NCI-H2171 treated with DMSO at 0.1 percent for 48 hours (cell line): ENCODE measurements at regions not wholly inside any gene's neighbourhood (a gene's known extent, or its start where the extent isn't known, plus 50 kb on each side); places are given as distances from the start of the nearest gene placed in this dataset.
"Not testable (repeated sequence)": the region's sequence is repeated elsewhere in the genome, so short reads cannot be mapped to it uniquely, and the experiment has no call there.

Experiments
- DNase-seq: peaks from one replicate; lab custom pipeline; 2025; lab: John Stamatoyannopoulos, UW

GRCh38 chr16:52051414-52052172, 495.4 kb downstream of the TOX3 start:
- DNase-seq: no peak

GRCh38 chr16:52050418-52050817, 496.5 kb downstream of the TOX3 start:
- no peak for DNase-seq

- peak; percentile 36 for DNase-seq
Measured at GRCh38 chr16:52035436-52035835, 511.5 kb downstream of the TOX3 start.

GRCh38 chr16:52034830-52035229, 512.1 kb downstream of the TOX3 start:
- no peak for DNase-seq

GRCh38 chr16:52033992-52034391, 513.0 kb downstream of the TOX3 start:
- DNase-seq: no peak

- DNase-seq: no peak
Measured at GRCh38 chr16:52022980-52023379, 524.0 kb downstream of the TOX3 start.

- no peak for DNase-seq
Measured at GRCh38 chr16:52022177-52022576, 524.8 kb downstream of the TOX3 start.

GRCh38 chr16:52016387-52016786, 530.6 kb downstream of the TOX3 start:
- no peak for DNase-seq

- no peak for DNase-seq
Measured at GRCh38 chr16:52005551-52005950, 541.4 kb downstream of the TOX3 start.

GRCh38 chr16:52004343-52004742, 542.6 kb downstream of the TOX3 start:
- no peak for DNase-seq

- no peak for DNase-seq
Measured at GRCh38 chr16:52002026-52002425, 544.9 kb downstream of the TOX3 start.

GRCh38 chr16:51996516-51996915, 550.4 kb downstream of the TOX3 start:
- DNase-seq: peak; percentile 97

GRCh38 chr16:51994597-51994996, 552.3 kb downstream of the TOX3 start:
- peak; percentile 95 for DNase-seq

- DNase-seq: peak; percentile 6
Measured at GRCh38 chr16:51989637-51990230, 557.2 kb downstream of the TOX3 start.

- DNase-seq: no peak
Measured at GRCh38 chr16:51988977-51989376, 558.0 kb downstream of the TOX3 start.

GRCh38 chr16:51987519-51987918, 559.4 kb downstream of the TOX3 start:
- no peak for DNase-seq

- no peak for DNase-seq
Measured at GRCh38 chr16:51986717-51987116, 560.2 kb downstream of the TOX3 start.

GRCh38 chr16:51986301-51986700, 560.6 kb downstream of the TOX3 start:
- DNase-seq: no peak

- no peak for DNase-seq
Measured at GRCh38 chr16:51985126-51985525, 561.8 kb downstream of the TOX3 start.

GRCh38 chr16:51984395-51984794, 562.5 kb downstream of the TOX3 start:
- no peak for DNase-seq

GRCh38 chr16:51982715-51983680, 563.9 kb downstream of the TOX3 start:
- peak; percentile 84 for DNase-seq

- no peak for DNase-seq
Measured at GRCh38 chr16:51981725-51982124, 565.2 kb downstream of the TOX3 start.

- DNase-seq: not testable (repeated sequence)
Measured at GRCh38 chr16:51977506-51977905, 569.4 kb downstream of the TOX3 start.
